ENCODE measurements at regions not wholly inside any gene's neighbourhood (a gene's known extent, or its start where the extent isn't known, plus 50 kb on each side); places are given as distances from the start of the nearest gene placed in this dataset.
"Not testable (repeated sequence)": the region's sequence is repeated elsewhere in the genome, so short reads cannot be mapped to it uniquely, and the experiment has no call there.

DNA sequence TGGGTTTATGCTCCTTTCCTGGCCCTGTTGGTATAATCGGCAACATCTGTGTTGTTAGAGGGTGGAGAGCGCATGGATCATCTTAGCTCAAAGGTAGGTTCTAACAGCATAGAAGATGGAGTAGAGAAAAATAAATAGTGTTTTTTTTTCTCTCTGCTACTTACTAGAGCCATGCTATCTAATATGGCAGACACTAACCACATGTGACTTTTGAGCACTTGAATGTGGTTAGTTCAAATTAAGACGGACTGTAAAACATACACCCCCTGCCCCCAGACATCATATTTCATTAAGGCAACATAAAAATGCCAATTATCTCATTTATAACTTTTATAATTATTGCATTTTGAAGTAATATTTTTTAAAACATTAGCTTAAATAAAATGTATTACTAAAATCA is 525.1 kb downstream of the KIF20B start:
- DNase-seq (ENCODE audit: low read depth in 4 of 4, low spot score in 2 of 4), result no peak

DNA sequence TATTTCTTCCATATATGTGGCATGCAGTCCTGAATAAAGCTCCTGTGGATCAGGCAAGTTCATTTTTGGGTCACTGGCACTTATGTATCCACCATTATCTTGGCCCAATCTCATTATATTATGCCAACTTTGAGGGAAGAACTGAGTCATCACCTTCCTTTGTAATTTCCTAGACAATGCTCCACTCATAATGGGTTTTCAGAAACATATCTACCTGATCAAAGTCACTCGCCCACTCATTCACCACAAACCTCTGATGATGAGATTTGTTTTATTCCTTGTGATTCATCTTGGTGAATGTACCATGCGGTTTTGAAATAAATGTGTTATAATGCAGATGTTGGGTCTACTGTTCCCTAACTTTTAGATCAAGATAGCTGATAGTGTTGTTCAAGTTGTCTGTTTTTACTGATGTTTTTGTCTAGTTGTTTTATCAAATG is 525.8 kb downstream of the KIF20B start:
- DNase-seq (ENCODE audit: low read depth in 4 of 4, low spot score in 2 of 4), result no peak

DNA sequence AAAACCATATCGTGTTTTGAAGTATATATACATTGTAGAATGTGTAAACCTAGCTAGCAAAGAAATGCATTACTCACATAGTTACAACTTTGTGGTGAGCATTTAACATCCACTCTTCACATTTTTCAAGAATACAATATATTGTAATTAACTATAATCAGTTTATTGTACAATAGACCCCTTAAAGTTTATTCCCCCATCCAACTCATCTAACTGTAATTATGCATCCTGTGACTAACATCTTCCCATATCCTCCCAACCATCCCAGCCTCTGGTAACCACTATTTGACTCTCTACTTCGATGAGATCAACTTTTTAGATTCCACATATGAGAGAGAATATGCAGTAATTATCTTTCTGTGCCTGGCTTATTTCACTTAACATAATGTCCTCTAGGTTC is 526.4 kb downstream of the KIF20B start:
- DNase-seq (ENCODE audit: low read depth in 4 of 4, low spot score in 2 of 4), result no peak

DNA sequence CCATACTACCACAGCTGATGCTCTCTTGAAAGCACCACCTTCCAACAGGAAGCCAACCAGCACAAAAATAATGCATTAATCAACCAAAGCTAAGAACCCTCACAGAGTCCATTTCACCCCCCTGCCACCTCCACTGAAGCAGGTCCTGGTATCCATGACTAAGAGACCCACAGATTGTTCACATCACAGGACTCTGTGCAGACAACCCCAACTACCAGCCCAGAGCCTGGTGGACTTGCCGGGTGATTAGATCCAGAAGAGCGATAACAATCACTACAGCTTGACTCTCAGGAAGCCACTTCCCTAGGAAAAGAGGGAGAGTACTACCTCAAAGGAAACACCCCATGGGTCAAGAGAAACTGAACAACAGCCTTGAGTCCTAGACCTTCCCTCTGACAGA is 528.1 kb downstream of the KIF20B start:
- no peak for DNase-seq (ENCODE audit: low read depth in 4 of 4, low spot score in 2 of 4)

DNA sequence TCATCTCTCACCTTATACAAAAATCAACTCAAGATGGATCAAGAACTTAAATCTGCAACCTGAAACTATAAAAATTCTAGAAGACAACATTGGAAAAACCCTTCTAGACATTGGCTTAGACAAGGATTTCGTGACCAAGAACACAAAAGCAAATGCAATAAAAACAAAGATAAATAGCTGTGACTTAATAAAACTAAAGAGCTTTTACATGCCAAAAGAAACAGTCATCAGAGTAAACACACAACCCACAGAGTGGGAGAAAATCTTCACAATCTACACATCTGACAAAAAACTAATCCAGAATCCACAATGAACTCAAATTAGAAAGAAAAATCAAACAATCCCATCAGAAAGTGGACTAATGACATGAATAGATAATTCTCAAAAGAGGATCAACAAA is 532.4 kb downstream of the KIF20B start:
- DNase-seq (ENCODE audit: low read depth in 4 of 4, low spot score in 2 of 4), result not testable (repeated sequence)

DNA sequence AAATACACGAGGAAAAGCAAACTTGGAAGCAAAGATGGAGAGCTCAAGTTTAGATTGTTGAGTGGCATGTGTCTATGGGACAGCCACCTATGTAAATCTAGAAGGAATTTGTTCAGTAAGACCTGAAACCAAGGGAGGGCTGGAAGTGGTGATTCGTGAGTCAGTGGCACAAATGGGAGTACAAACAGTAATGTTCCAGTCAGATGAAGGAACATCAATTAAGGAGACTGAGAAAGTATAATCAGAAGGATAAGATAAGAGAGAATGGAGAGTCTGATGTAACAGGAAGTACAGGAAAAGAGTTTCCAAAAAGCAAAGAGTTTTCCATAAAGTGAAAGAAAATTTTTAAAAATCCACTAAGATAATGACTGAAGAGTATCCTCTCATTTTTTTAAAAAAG is 544.2 kb downstream of the KIF20B start:
- no peak for DNase-seq (ENCODE audit: low read depth in 4 of 4, low spot score in 2 of 4)

DNA sequence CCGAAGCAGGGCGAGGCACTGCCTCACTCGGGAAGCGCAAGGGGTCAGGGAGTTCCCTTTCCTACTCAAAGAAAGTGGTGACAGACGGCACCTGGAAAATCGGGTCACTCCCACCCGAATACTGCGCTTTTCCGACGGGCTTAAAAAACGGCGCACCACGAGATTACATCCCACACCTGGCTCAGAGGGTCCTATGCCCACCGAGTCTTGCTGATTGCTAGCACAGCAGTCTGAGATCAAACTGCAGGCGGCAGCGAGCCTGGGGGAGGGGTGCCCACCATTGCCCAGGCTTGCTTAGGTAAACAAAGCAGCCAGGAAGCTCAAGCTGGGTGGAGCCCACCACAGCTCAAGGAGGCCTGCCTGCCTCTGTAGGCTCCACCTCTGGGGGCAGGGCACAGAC is 549.4 kb downstream of the KIF20B start:
- not testable (repeated sequence) for DNase-seq (ENCODE audit: low read depth in 4 of 4, low spot score in 2 of 4)

DNA sequence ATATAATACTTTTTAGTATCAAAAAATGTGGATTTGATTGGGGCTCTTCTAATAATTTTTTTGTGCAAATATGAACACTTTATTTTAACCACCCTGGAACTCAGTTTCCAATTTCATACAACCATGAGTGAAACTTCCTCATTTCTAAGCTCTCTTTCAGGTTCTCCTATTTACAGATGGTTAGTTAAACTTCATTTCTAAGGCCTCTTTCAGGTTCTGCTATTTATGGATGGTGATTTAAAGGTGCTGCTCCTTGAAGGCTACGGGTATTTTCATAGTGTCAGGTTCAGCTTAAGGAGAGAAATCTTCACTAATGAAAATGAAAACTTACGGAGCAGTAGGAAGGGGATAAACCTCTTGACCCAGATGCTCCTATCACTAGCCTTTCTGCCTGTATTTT is 568.3 kb downstream of the KIF20B start:
- DNase-seq (ENCODE audit: low read depth in 4 of 4, low spot score in 2 of 4), result no peak

DNA sequence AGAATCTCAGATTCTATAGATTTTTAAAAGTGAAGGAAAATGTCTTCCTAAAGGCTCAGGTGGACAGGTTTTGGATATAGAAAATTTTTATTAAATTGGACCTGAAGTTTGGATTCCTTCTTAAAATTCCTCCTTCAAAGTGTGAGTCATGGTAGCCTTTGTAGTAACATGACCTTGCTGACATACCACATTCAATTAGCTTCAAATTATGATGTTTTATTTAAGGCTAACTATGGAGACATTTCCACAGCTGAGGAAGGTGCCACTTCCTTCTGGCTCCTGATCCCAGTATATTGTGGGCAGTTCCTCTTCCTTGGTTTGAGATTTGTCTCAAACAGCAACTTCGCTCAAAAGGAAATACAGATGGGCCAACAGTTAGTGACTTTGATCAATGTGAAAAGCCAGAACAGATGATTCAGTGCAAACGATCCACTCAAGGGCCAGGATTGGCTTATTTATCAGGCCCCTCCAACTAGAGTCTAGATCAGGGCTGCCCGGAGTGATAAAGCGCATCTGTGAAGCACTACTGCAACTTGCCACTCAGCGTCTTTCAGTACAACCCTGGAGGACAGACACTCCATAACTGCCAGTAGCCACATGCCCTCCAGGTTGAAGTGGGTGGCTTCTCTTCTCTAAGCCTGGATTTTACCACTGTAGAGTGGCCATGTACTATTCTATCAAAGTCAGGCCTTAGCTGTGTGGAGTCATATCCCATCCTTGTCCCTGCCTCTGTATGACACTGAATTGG is 573.5 kb downstream of the KIF20B start:
- DNase-seq (ENCODE audit: low read depth in 4 of 4, low spot score in 2 of 4), result no peak

DNA sequence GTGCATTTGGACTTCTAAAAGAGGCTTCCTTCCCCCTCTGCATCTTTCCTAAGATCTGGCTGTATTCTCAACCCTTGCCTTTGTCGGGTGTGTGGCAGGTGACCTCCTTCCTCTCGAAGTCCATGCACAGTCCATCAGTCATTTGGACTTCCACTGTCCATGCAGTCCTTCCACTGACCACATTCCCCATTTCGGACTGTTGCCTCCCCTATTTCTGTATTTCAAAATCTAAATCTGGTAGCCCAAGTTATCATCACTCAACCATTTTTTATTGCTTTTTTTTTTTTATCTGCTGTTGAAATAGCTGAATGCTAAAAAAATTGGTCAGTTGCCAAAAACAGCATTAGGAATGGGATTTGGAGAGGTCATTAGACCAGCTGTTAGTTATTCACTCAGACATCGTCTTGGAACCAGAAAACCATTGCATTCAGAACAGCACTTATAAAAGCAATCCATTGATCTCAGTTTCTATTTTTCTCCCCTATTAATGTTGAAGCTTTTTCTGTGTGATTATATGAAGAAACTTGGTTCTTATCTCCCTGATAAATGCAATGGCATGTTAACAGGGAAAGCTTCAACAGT is 575.6 kb downstream of the KIF20B start:
- DNase-seq (ENCODE audit: low read depth in 4 of 4, low spot score in 2 of 4), result peak in 1 of 4 donors; percentile 4

DNA sequence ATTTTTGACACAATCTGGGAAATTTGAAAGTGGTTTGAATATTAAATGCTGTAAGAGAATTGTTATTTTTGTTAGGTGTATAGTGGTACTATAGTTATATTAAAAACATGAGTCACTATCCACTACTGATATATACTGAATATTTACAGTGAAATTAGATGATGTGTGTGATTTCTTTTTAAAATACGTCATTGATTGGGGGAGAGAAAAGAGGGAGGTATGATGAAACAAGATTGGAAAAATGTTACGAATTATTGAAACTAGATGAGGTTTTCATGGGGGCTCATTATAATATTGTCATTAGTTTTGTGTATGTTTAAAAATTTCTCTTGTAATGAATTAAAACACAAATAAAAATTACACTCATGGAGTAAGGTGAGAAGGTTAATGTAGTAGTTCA is 571.4 kb downstream of the HTR7 start:
- DNase-seq (ENCODE audit: low read depth in 4 of 4, low spot score in 2 of 4), result no peak

DNA sequence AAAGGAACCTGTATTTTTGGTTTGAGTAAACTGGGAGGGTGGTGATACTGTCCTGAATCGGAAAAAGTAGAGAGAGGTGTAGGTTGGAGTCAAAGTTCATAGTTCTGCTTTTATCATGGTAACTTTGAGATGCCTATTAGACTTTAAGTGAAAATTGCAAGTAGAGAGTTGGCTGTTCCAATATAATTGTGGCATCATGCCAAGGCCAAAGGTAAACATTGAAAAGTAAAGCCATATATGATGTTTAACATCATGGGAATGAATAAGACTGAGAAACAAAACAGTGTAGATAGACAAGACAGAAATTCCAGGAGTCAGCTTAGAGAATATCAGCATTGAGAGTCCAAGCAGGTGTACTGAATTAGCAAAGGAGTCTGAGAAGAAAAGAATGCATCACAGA is 570.9 kb downstream of the HTR7 start:
- DNase-seq (ENCODE audit: low read depth in 4 of 4, low spot score in 2 of 4), result no peak

DNA sequence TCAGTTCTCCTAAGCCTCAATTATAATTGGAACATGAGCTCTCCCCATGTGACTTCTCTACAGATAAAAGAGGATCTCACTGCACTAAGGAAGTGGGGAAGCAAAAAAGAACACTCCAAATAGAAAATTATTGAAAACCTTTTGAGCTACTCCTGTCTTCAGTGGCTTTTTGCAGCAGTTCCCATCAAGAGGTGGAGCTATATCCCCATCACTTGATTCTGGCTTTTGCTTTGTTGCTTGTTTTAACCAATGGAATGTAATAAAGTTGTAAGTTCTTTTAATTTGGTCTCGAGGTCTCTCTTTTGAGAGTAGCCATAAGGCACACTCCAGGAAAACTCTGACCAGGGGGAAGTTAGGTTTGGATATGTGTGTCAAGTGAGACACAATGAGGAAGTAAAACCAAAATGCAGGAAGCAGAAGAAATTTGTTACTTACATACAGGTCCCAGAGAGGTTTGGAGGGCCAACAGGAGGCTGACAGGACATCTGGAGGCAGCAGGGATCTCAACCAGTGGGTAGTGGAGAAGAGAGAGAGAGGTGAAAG is 569.4 kb downstream of the HTR7 start:
- DNase-seq (ENCODE audit: low read depth in 4 of 4, low spot score in 2 of 4), result no peak

DNA sequence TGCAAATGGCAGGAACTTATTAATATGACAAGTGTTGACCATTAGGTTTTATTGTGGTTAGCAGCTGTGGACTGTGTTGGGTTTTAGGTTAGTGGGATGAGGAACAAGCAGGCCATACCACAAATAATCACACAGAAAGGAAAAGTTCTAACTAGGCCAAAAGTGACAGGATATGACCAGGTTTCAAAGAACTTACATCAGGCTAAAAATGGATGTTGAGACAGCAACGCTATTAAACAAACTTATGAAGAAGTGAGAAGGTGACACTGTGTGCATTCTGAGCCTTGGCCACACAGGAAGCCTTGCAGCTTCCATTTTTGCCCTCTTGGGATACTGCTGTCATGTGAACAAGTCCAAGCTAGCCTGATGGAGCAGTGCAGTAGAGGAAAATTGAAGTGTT is 568.8 kb downstream of the HTR7 start:
- no peak for DNase-seq (ENCODE audit: low read depth in 4 of 4, low spot score in 2 of 4)

DNA sequence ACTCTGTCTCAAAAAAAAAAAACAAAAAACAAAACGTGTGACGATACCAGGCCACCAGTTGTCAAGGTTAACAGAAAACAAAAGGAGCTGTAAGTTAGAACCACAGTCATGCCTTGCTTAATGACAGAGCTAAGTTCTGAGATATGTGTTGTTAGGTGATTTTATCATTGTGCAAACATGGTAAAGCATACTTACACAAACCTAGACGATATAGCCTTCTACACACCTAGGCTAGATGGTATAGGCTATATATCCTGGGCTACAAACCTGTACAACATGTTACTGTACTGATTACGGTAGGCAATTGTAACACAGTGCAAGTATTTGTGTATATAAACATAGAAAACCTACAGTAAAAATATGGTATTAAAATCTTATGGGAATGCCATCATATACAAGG is 564.2 kb downstream of the HTR7 start:
- no peak for DNase-seq (ENCODE audit: low read depth in 4 of 4, low spot score in 2 of 4)

DNA sequence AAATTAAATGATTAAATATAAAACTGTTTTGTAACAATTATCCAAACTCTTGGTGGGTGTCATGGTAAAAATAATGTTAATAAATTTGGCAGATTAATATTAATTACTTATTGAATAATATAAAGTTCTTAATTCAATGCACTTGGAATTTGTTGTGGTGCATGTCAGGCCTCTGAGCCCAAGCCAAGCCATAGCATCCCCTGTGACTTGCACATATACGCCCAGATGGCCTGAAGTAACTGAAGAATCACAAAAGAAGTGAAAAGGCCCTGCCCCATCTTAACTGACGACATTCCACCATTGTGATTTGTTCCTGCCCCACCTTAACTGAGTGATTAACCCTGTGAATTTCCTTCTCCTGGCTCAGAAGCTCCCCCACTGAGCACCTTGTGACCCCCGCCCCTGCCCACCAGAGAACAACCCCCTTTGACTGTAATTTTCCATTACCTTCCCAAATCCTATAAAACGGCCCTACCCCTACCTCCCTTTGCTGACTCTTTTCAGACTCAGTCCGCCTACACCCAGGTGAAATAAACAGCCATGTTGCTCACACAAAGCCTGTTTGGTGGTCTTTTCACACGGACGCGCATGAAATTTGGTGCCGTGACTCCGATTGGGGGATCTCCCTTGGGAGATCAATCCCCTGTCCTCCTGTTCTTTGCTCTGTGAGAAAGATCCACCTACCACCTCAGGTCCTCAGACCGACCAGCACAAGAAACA is 562.9 kb downstream of the HTR7 start:
- DNase-seq (ENCODE audit: low read depth in 4 of 4, low spot score in 2 of 4), result not testable (repeated sequence)

DNA sequence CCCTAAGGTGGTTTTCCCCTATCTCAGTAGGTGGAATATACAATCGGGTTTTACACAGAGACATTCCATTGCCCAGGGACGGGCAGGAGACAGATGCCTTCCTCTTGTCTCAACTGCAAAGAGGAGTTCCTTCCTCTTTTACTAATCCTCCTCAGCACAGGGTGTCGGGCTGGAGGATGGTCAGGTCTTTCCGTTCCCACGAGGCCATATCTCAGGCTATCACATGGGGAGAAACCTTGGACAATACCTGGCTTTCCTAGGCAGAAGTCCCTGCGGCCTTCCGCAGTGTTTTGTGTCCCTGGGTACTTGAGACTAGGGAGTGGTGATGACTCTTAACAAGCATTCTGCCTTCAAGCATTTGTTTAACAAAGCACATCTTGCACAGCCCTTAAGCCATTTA is 555.8 kb downstream of the HTR7 start:
- DNase-seq (ENCODE audit: low read depth in 4 of 4, low spot score in 2 of 4), result not testable (repeated sequence)

DNA sequence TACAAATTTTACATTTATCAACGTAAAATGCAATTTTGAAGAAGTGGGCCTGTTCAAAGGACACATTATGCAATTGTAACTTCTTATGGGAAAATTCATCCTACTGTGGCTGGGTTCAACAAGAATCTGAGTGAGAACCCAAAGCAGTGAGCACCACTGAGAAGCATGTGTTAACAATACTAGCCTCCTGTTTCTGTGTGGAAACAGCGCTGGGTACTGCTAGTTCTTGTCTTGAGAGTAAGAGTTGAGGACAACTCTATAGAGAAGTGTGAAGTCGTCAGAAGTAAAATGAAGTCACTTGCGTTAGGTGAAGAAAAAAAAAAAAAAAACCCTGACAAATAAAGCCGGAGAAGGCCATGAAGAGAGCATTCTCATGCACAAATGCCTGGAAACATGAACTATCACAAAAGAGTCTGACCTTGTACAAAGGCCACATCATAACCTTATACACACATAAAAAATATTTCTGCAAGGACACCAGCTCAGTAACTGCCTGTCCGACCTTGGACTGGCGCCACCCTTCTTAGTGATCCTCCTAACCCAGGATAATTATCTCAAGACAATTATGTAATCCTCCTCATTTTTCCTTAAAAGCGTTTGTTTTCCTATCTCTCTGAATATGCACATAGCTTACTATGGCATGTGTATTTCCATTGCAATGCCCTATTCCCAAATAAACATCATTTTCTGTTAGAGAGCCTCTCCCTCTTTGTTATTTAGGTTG is 554.9 kb downstream of the HTR7 start:
- DNase-seq (ENCODE audit: low read depth in 4 of 4, low spot score in 2 of 4), result no peak

DNA sequence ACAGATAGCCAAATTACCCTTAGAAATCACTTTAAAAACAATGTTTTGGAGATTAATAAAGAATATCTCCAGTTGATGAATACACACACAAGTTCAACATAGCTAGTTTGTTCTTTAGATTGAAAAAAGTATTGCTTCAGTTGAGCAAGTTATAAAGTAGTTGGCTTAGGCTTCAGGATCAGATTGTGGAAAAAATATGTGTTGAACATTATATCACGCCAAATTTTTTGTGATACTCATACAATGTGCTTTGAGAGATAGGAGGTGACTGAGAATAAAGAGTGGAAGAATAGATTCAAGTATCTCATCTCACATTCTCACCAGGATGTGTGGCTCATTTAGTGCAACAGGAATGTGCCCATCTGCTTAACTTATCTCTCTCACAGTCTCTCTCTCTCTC is 553.3 kb downstream of the HTR7 start:
- DNase-seq (ENCODE audit: low read depth in 4 of 4, low spot score in 2 of 4), result no peak

DNA sequence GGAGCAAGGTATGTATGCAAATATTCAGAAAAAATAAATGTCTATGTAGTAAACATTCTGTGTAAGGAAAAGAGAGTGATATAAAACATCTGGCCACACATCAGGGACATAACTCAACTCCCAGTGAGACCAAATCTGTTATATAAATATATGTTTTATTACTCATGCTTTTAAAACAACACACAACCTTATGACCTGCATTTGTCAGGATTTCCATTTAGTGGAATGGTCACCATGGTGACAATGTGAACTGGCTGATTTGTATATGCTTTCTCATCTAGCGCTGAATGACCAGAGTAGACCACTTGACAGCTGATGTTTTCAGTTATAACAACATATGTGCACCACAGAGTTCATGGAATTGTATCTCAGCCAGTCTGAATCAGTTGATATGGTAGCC is 551.7 kb downstream of the HTR7 start:
- peak in 3 of 4 donors; percentile 28 to 43 (median 37) for DNase-seq (ENCODE audit: low read depth in 4 of 4, low spot score in 2 of 4)

DNA sequence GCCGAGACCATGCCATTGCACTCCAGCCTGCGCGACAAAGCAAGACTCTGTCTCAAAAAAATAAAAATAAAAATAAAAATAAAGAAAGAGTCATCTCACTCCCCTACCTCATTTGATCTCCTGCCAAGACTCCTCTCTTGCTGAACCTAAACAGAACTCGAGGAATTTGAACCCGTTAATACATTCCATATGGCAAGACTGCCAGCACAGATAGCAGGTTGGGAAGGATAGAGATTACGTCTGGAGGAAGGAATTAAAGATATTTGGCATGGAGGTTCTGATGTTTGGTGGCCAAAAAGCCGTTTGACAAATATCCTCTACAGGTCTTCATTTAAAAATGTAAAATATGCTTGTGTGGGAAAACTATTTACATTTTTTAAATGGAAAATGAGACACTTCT is 549.6 kb downstream of the HTR7 start:
- DNase-seq (ENCODE audit: low read depth in 4 of 4, low spot score in 2 of 4), result no peak
